Activated CD8-positive, alpha-beta memory T cell treated with anti-CD3 and anti-CD28 coated beads for 48 hours (primary cell): ENCODE measurements at regions not wholly inside any gene's neighbourhood (a gene's known extent, or its start where the extent isn't known, plus 50 kb on each side); places are given as distances from the start of the nearest gene placed in this dataset.
"Not testable (repeated sequence)": the region's sequence is repeated elsewhere in the genome, so short reads cannot be mapped to it uniquely, and the experiment has no call there.

Experiments used
- DNase-seq, 3 experiments: peaks; one replicate each; pipeline ENCODE4 v3.0.0-alpha.2; 2020; ENCODE audit warnings: low read depth in 2 of 3, low spot score in 2 of 3

DNA sequence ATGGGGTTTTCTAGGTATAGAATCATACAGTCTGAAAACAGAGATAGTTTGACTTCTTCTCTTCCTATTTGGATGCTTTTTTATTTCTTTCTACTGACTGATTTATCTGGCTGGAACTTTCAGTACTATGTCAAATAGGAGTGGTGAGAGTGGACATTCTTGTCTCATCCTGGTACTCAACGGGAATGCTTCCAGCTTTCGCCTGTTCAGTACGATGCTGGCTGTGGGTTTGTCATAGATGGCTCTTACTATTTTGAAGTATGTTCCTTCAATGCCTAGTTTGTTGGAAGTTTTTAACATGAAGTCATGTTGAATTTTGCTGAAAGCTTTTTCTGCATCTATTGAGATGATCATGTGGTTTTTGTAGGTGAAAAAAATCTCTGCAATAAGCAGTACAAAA lies 730.4 kb downstream of the PLCL1 start:
- no peak for DNase-seq

- DNase-seq = no peak
Observed at GRCh38 chr2:198525211-198525969, 721.0 kb downstream of the PLCL1 start.

DNA sequence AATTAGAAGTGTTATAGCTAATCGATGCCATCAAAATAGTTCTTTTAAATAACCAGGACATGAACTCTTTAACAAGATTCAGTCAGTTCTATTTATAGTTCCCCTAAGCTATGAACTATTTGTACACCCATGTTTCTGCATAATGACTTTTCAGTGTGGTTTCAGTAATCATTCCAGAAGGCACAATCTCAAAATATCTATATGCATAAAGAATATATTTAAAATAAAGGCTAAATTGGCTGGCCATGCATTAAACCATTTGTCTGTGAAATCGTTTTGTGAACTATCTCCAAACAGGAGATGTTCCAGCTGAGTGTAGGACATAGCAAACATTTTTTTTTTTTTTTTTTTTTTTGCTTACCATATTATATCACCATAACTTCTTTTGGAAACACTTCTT lies 719.3 kb downstream of the PLCL1 start:
- no peak for DNase-seq

DNA sequence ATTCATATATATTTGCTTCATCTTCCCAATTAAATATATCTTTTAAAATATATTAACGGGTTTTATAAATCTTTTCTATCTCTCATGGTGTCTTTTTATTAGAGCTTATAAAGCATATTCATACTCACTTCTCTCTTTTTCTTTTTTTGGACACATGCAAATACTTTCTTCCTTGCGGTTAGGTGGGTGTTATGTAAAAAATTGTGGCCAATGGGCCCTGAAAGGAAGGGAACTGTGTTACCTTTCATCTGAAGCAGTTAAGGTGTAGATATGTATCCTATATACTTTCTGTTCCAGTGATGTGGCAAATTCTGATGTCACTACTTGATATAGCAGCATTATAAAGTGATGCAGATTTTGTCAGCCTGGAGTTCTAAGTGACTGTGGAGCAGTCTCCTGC lies 714.5 kb downstream of the PLCL1 start:
- no peak for DNase-seq

- DNase-seq = no peak
Observed at GRCh38 chr2:198517976-198518375, 713.6 kb downstream of the PLCL1 start.

DNA sequence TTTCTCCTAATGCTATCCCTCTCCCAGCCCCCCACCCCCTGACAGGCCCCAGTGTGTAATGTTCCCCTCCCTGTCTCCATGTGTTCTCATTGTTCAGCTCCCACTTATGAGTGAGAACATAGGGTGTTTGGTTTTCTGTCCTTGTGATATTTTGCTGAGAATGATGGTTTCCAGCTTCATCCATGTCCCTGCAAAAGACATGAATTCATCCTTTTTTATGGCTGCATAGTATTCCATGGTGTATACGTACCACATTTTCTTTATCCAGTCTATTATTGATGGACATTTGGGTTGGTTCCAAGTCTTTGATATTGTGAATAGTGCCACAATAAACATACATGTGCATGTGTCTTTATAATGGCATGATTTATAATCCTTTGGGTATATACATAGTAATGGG lies 704.2 kb downstream of the PLCL1 start:
- not testable (repeated sequence) for DNase-seq

- no peak for DNase-seq
Observed at GRCh38 chr2:198499539-198499938, 695.1 kb downstream of the PLCL1 start.

DNA sequence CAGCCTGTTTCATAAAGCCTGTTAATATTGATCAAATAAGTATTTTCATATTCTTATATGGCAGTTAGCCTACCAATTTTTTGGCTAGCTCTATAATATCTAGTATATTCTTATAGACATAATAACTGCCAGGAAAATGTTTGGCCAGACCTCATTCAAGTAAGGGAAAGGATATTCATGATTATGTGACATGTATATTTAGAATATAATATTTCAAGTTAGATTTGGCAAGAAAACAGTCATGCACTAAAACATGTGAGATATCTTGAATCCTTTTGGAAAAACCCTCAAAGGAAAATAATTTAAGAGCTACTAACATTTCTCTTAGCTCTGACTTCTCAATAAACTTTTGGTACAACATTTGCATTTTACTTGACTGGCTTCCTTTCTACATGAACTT lies 694.1 kb downstream of the PLCL1 start:
- no peak for DNase-seq

DNA sequence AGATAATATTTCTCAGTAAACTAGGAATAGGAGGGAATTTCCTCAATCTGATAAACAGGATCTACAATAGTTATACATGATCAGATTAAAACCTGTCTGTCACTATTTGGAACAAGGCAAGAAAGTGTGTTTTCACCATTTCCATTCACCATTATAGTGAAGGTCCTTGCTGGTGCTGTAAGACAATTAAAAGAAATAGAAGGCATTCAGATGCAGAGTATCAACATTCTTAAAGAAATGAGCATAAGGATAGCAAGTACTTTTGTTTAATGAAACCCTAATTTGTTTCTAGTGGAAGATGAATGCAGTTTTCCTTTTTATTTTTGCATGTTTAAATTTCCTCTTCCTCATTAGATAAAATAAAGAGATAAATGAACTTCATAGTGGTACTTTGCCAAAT lies 693.7 kb downstream of the PLCL1 start:
- no peak for DNase-seq

GRCh38 chr2:198494931-198495330 lies 690.5 kb downstream of the PLCL1 start:
- DNase-seq = no peak

DNA sequence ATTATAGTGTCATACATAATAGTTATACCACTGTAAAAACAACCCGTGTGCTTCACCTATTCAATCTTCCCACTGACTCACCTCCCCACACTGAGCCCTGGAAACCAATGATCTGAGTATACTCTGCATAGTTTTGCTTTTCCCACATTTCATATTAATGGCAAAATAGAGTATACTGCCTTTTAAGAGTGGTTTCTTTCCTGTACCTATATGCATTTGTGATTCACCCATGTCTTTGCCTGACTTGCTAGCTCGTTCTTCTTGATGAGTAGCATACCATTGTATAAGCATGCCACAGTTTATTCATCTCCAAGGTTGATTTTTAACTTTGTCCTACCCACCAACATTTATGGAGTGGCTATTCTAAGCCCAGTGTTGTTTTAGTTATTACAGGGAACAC lies 686.4 kb downstream of the PLCL1 start:
- DNase-seq = no peak

- DNase-seq = no peak
Observed at GRCh38 chr2:198488964-198489363, 684.6 kb downstream of the PLCL1 start.

- DNase-seq = no peak
Observed at GRCh38 chr2:198483051-198483450, 678.7 kb downstream of the PLCL1 start.

GRCh38 chr2:198479065-198479464 lies 674.7 kb downstream of the PLCL1 start:
- DNase-seq = no peak

- no peak for DNase-seq
Observed at GRCh38 chr2:198478361-198478760, 674.0 kb downstream of the PLCL1 start.

- no peak for DNase-seq
Observed at GRCh38 chr2:198476007-198476406, 671.6 kb downstream of the PLCL1 start.

DNA sequence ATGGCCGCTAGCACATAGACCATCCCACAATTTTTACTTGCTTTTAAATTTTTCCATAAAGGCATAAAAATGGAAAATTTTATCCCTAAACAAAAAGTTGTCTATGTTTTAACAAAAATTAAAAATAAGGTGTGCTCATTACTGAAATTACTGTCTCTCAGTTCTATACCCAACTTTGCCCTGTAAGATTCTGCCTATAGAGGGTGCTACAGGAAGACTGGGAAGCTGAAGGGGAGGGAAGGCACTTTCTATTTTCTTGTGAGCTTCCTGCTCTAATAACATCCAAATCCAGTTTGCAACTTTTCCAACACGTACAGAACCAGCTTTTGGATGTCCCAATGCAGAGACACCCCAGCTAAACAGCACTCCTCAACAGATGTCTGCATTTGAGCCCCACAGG lies 666.9 kb downstream of the PLCL1 start:
- no peak for DNase-seq

DNA sequence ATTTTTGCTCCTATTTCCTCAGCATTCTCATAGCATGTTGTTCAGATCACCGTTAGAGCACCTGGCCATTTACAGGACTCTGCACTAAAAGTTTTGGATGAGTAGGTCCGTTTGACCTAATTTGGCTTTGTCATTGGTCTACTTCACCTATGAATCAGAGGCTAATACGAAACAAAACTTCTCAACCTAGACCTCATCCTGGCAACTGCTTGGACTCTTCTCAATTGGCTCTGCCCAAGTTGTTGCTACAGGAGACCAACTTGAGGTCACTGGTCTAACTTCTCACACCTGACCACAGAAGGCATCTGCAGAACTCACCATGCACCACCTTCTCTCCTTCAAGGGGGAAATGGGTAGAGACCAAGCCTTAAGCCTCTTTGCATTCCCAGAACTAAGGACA lies 663.7 kb downstream of the PLCL1 start:
- DNase-seq = no peak

GRCh38 chr2:198465970-198466369 lies 661.6 kb downstream of the PLCL1 start:
- DNase-seq = no peak

DNA sequence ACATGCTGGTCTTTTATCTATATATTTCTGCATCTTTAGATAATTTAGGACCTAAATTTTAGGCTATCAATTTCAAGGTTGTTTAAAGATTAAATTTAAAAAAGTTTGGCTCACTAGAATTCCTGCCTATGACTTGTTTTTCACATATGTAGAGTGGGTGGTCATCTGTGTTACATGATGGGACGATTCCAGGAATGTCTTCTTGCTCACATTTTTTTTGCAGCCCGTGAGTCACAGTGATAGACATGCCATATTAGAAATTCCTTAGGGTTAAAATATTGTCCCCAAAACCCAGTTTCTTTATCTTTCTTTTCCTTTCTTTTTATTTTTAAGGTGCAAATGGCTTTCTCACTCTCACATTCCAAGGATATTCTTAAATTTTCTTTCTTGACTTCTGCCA lies 652.0 kb downstream of the PLCL1 start:
- no peak for DNase-seq

GRCh38 chr2:198453866-198454265 lies 649.5 kb downstream of the PLCL1 start:
- DNase-seq = no peak

- no peak for DNase-seq
Observed at GRCh38 chr2:198452327-198452726, 647.9 kb downstream of the PLCL1 start.

- DNase-seq = no peak
Observed at GRCh38 chr2:198448789-198449188, 644.4 kb downstream of the PLCL1 start.
